ENCODE measurements at regions not wholly inside any gene's neighbourhood (a gene's known extent, or its start where the extent isn't known, plus 50 kb on each side); places are given as distances from the start of the nearest gene placed in this dataset.

- no peak overlapping the region for H3K27ac ChIP-seq
- no peak for DNase-seq
- intact Hi-C loops (cut with DNase I), result no loop called here
- no peaks in the 10 kb centered on the region for H3K36me3 ChIP-seq
- H3K4me3 ChIP-seq, result no peak overlapping the region
- TF ChIP-seq CTCF (IDR thresholded peaks at IDR 0.05), result no peak
- peaks cover 0 to under 1% (median 0%) of the 10 kb centered on the region in 11 donors for H3K9me3 ChIP-seq
- no peaks in the 10 kb centered on the region for H3K4me1 ChIP-seq
- H3K27me3 ChIP-seq, result peaks cover 0 to 17% (median 4%) of the 10 kb centered on the region in 7 donors
- ATAC-seq, result no peak
Observed at GRCh38 chr1:212506666-212507065, 73.9 kb downstream of the NENF start.

DNA sequence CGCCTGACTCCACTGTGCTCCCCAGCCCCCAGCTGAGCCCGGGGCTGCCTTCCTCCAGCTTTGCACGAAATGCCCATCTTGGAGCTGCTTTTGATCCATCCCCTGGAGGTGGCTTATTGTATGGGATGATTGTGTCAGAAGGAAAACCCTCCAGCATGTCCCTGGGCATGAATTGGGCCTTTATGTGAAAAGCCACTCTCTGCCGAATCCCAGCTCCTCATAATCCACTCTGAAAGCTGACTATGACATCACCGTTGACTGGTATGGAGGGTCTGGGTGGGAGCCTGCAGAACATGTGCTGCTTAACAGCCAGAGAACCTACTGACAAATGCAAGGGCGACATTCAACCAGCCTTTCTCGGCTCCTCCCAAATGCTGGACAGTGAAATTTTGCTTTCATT lies 74.6 kb downstream of the NENF start:
- intact Hi-C loops (cut with DNase I), result no loop called here
- H3K4me1 ChIP-seq, result no peaks in the 10 kb centered on the region
- no peak for TF ChIP-seq CTCF (IDR thresholded peaks at IDR 0.05)
- no peak overlapping the region for H3K27ac ChIP-seq
- DNase-seq, result no peak
- H3K9me3 ChIP-seq, result no peaks in the 10 kb centered on the region
- peaks cover 0 to 24% (median 10%) of the 10 kb centered on the region in 7 donors for H3K27me3 ChIP-seq
- no peaks in the 10 kb centered on the region for H3K36me3 ChIP-seq
- WGBS, 2 donors, result 79 to 89% methylated on average over 7 of the region's 7 CpGs
- no peak overlapping the region for H3K4me3 ChIP-seq
- no peak for ATAC-seq

GRCh38 chr1:212512816-212513559 lies 80.3 kb downstream of the NENF start:
- Histone ChIP-seq H3K36me3 (no peaks in the 10 kb centered on the region), H3K9me3 (no peaks in the 10 kb centered on the region), H3K4me3 (no peak overlapping the region), H3K27ac (no peak overlapping the region), H3K27me3 (peaks cover 0 to 62% (median 25%) of the 10 kb centered on the region in 7 donors), H3K4me1 (peaks cover 6 to 21% (median 16%) of the 10 kb centered on the region in 9 donors)
- intact Hi-C loops (cut with DNase I), result loop anchor here in 1 of 10 donors (1.0 kb wide), 1 partner anchor 50 kb away; no protein-coding TSS in a partner anchor
- ATAC-seq (no peak), DNase-seq (no peak)
- TF ChIP-seq CTCF (IDR thresholded peaks at IDR 0.05), result no peak
- 77 to 78% methylated on average over 5 of the region's 5 CpGs for WGBS, 2 donors

GRCh38 chr1:212513586-212513985 lies 80.9 kb downstream of the NENF start:
- Histone ChIP-seq H3K36me3 (no peaks in the 10 kb centered on the region), H3K4me3 (no peak overlapping the region), H3K4me1 (peaks cover 6 to 26% (median 17%) of the 10 kb centered on the region in 9 donors), H3K27me3 (peaks cover 0 to 62% (median 25%) of the 10 kb centered on the region in 7 donors), H3K27ac (no peak overlapping the region), H3K9me3 (no peaks in the 10 kb centered on the region)
- 63 to 78% methylated on average over 11 of the region's 11 CpGs for WGBS, 2 donors
- intact Hi-C loops (cut with DNase I), result no loop called here
- ATAC-seq (no peak), DNase-seq (no peak)
- TF ChIP-seq CTCF (IDR thresholded peaks at IDR 0.05), result no peak
